Glutamatergic neuron (in vitro differentiated cells): ENCODE measurements at regions not wholly inside any gene's neighbourhood (a gene's known extent, or its start where the extent isn't known, plus 50 kb on each side); places are given as distances from the start of the nearest gene placed in this dataset.

Experiments used
- DNase-seq: peaks from one replicate; pipeline ENCODE4 v3.0.0; 2022
- H3K27ac Mint-ChIP-seq: one replicate; pipeline ENCODE4 v1.8.0; 2020; ENCODE audit warnings: mild to moderate bottlenecking, mixed read lengths, inconsistent platforms; ENCODE audit not compliant: unreplicated experiment
- H3K27me3 Mint-ChIP-seq: one replicate; pipeline ENCODE4 v1.8.0; 2020; ENCODE audit warnings: mild to moderate bottlenecking, moderate library complexity, mixed read lengths, inconsistent platforms; ENCODE audit not compliant: unreplicated experiment
- H3K36me3 Mint-ChIP-seq: one replicate; pipeline ENCODE4 v1.8.0; 2020; ENCODE audit warnings: mild to moderate bottlenecking, mixed read lengths, inconsistent platforms; ENCODE audit not compliant: unreplicated experiment
- H3K4me1 Mint-ChIP-seq: one replicate; pipeline ENCODE4 v1.8.0; 2020; ENCODE audit warnings: mild to moderate bottlenecking, low read depth, mixed read lengths, inconsistent platforms; ENCODE audit not compliant: unreplicated experiment
- H3K4me3 Mint-ChIP-seq: one replicate; pipeline ENCODE4 v1.8.0; 2020; ENCODE audit warnings: mild to moderate bottlenecking, mixed read lengths, inconsistent platforms; ENCODE audit not compliant: unreplicated experiment
- H3K9me3 Mint-ChIP-seq: one replicate; pipeline ENCODE4 v1.8.0; 2020; ENCODE audit warnings: mild to moderate bottlenecking, moderate library complexity, mixed read lengths, inconsistent platforms; ENCODE audit not compliant: unreplicated experiment
- TF ChIP-seq, protein P1 (sequence below): fragments of 200-600 bp; sonication (generic); IDR thresholded peaks from one replicate; pipeline ENCODE4 v1.5.0; 2021; ENCODE audit not compliant: partially characterized antibody, unreplicated experiment

DNA sequence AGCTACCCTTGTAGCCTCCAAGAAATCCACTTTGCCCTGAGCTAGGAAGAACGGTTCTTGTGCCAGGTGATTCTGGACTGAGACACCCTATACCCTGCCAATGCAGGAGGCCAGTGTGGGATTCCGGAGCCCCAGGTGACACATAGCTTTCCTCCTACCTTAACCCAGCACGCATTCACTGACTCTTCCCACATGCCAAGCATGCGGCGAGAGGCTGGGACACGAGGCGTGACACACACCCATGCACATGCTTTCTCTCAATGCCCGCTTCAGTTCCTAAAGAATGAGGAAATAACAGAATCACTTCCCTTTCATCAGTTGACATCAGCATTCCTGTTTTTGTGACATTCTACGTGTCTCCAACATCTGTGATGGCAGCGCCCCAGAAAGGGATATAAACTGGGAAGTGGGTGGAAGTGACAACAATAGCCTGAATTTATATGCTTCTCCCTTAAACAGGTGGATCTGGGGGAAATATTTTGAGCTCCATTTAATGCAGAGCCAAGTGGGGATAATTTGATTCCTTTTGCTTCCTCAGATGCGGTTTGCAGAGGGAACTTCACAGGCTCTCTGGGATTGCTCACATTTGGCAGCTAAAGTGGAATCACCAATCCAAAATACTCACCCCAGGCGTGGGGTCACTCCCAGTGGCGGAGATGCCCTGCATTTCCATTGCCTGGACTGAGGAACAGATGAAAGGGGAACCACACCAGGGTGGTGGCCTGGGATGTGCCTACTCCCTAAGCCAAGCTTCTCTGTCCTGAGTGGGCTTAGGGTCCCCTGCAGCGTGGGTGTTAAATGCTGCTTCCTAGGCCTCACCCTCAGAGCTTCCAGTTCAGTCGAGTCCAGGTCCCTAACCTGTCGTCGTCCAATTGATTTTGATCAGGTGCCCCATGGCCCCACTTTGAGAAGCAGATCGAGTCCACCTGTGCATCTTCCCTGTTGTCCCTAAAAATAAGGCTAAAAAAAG is 445.1 kb downstream of the SIPA1L2 start:
- TF ChIP-seq, protein P1, sequence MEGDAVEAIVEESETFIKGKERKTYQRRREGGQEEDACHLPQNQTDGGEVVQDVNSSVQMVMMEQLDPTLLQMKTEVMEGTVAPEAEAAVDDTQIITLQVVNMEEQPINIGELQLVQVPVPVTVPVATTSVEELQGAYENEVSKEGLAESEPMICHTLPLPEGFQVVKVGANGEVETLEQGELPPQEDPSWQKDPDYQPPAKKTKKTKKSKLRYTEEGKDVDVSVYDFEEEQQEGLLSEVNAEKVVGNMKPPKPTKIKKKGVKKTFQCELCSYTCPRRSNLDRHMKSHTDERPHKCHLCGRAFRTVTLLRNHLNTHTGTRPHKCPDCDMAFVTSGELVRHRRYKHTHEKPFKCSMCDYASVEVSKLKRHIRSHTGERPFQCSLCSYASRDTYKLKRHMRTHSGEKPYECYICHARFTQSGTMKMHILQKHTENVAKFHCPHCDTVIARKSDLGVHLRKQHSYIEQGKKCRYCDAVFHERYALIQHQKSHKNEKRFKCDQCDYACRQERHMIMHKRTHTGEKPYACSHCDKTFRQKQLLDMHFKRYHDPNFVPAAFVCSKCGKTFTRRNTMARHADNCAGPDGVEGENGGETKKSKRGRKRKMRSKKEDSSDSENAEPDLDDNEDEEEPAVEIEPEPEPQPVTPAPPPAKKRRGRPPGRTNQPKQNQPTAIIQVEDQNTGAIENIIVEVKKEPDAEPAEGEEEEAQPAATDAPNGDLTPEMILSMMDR: no peak
- Mint-ChIP-seq H3K4me1 (peaks cover 37% of the 10 kb centered on the region), H3K27me3 (peaks cover 5% of the 10 kb centered on the region), H3K36me3 (no peaks in the 10 kb centered on the region), H3K4me3 (no peak overlapping the region), H3K27ac (no peak overlapping the region), H3K9me3 (no peaks in the 10 kb centered on the region)
- no peak for DNase-seq

DNA sequence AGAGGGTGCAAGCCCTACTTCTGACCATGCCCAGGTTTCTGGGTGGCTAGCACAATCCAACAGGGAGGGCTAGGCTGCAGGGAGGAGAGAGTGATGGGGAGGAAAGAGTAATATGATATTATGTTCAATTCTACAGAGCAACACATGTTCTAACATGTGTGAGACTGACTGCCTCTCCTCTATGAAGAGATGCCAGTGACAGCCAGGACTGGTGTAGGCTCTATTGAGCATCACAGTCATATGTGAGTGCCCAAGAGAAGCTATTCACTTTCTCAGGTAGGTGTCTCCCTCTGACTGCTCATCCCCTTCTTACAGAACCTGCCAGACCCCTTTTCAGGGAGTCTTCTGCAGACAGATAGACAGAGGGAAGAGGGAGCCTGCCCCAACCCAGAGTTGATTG is 446.1 kb downstream of the SIPA1L2 start:
- H3K27ac Mint-ChIP-seq: no peak overlapping the region
- H3K4me1 Mint-ChIP-seq: peaks cover 41% of the 10 kb centered on the region
- no peak for DNase-seq
- H3K9me3 Mint-ChIP-seq: no peaks in the 10 kb centered on the region
- peaks cover 5% of the 10 kb centered on the region for H3K27me3 Mint-ChIP-seq
- no peak overlapping the region for H3K4me3 Mint-ChIP-seq
- H3K36me3 Mint-ChIP-seq: no peaks in the 10 kb centered on the region
- TF ChIP-seq, protein P1: no peak

DNA sequence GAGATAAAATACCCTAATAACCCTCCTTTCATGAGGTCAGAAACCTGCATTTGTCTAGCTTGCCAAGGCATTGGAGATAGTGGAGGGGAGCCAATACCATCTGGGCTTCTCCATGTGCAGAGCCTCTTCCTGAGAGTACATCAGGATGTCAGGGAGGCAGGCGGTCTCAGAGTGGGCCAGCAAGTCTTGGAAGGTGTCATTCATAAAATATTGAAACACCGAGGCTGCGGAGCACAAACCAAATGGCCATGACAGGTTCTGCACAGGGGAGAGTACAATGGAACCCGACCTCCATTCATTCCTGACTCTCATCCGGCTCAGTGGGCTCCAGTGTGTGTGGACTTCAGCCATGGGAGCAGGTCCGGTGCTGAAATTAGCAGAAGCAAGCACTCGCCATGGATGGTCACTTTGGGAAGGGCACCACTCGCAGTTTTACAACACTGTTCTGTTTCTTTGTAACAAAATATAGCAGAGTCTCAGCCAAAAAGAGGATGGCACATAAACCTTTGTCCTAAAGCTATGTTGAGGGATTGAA is 446.6 kb downstream of the SIPA1L2 start:
- H3K4me1 Mint-ChIP-seq: peaks cover 38% of the 10 kb centered on the region

DNA sequence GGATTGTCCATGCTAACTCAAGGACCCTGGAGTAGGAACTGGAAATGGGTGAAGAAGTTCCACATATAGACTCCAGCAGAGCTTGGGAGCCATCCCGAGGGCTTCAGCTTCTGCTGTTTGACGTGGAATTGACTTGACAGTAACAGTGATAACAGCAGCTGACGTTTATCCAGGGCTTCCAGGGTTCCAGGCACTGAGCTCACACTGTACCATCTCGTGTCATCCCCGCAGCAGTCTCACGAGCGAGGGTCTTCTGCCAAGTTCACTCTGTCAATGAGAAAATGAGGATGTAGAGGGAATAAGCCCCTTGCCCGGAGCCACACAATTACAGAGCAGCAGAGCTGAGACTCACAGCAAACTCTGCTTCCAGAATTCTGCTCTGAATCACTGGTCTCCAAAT is 447.7 kb downstream of the SIPA1L2 start:
- Mint-ChIP-seq H3K36me3 (no peaks in the 10 kb centered on the region), H3K9me3 (no peaks in the 10 kb centered on the region), H3K4me3 (no peak overlapping the region), H3K27ac (no peak overlapping the region), H3K27me3 (peaks cover 2% of the 10 kb centered on the region), H3K4me1 (peaks cover 27% of the 10 kb centered on the region)
- DNase-seq: no peak
- TF ChIP-seq, protein P1: no peak

More for the DNA sequence above, 446.6 kb downstream of the SIPA1L2 start:
- TF ChIP-seq, protein P1: no peak
- no peaks in the 10 kb centered on the region for H3K36me3 Mint-ChIP-seq
- no peak overlapping the region for H3K27ac Mint-ChIP-seq
- no peak for DNase-seq
- H3K27me3 Mint-ChIP-seq: peaks cover 5% of the 10 kb centered on the region
- no peak overlapping the region for H3K4me3 Mint-ChIP-seq
- H3K9me3 Mint-ChIP-seq: no peaks in the 10 kb centered on the region

DNA sequence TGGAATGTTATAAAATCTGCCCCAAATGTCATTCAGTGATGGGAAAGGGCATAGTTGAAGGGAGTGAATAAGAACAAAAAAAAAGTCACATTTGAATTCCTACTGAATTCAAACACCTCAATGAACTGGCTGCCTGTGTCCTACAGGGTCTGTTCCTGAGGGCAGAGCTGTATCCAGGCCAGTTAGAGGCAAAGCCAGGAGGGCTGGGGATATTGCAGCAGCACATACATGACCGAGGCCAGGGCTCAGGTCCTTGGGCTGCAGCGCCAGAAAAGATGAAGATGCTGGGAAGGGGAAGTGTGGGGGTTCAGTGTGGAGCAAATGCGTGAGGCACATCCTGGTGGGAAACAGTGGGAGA is 449.2 kb downstream of the SIPA1L2 start:
- TF ChIP-seq, protein P1: no peak
- DNase-seq: no peak
- Mint-ChIP-seq H3K27ac (no peak overlapping the region), H3K36me3 (no peaks in the 10 kb centered on the region), H3K27me3 (peaks cover 3% of the 10 kb centered on the region), H3K4me3 (no peak overlapping the region), H3K4me1 (peaks cover 17% of the 10 kb centered on the region), H3K9me3 (no peaks in the 10 kb centered on the region)
